ENCODE measurements at regions not wholly inside any gene's neighbourhood (a gene's known extent, or its start where the extent isn't known, plus 50 kb on each side); places are given as distances from the start of the nearest gene placed in this dataset.

DNA sequence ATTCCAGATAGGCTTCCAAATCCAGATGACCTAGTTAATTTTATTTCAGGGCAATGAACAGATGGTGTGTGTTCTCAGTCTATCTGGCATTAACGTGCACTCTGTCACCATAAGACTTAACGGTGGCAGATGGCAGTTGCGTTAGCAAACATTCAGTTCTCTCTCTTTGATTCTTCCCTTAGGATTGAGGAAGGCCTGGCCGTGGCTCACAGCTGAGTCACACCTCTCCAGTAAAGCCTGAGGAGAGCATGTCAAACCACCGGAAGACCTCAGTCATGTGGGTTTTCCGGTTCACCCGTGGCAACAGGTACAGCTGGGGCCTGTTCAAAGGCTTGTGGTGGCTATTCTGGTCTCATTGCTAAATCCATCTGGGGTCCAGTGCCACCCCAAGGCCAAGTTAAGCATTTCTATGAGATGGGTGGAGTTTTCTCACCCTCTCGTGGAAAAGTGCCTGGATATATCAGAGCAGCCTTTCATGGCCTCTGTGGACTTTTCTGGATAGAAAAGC, 545.1 kb upstream of the ATP2B1 start:
- peak overlapping the region; percentile 3 for H3K27ac ChIP-seq
- H3K27me3 ChIP-seq = no peaks in the 10 kb centered on the region
- intact Hi-C loops (cut with DNase I) = no loop called here
- H3K4me1 ChIP-seq = no peaks in the 10 kb centered on the region
- no peak for TF ChIP-seq CTCF (IDR thresholded peaks at IDR 0.05)
- H3K9me3 ChIP-seq = no peaks in the 10 kb centered on the region
- peak; percentile 61 for DNase-seq
- H3K4me3 ChIP-seq = no peak overlapping the region
- no peaks in the 10 kb centered on the region for H3K36me3 ChIP-seq
- no peak overlapping the region for H3K9ac ChIP-seq (ENCODE audit: low read depth in 2 of 2, low read length in 2 of 2)

DNA sequence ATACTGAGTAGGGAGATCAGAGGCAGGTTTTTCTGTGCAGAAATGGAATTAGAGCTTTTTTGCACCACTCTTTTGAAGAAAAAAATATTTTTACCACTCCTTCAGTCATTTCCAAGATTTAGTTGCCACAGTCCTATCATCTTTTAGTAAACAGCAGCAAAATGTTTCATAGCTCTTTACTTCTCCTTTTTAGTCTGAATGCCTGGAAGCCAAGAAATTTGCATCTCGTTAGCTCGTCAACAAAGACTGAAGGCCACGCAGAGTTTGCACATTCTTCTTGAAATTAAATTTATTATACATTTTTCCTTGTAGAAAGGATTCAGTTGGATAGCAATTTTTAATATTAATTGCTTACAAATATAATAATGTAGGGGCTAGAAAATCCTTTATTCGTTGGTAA, 544.5 kb upstream of the ATP2B1 start:
- peak overlapping the region; percentile 3 for H3K27ac ChIP-seq
- H3K27me3 ChIP-seq = no peaks in the 10 kb centered on the region
- TF ChIP-seq CTCF (IDR thresholded peaks at IDR 0.05) = no peak
- H3K36me3 ChIP-seq = no peaks in the 10 kb centered on the region
- intact Hi-C loops (cut with DNase I) = no loop called here
- no peak overlapping the region for H3K4me3 ChIP-seq
- no peaks in the 10 kb centered on the region for H3K4me1 ChIP-seq
- no peaks in the 10 kb centered on the region for H3K9me3 ChIP-seq
- no peak overlapping the region for H3K9ac ChIP-seq (ENCODE audit: low read depth in 2 of 2, low read length in 2 of 2)
- DNase-seq = no peak

GRCh38 chr12:90250766-90251165, 542.1 kb upstream of the ATP2B1 start:
- Histone ChIP-seq H3K4me3 (no peak overlapping the region), H3K27ac (no peak overlapping the region), H3K4me1 (no peaks in the 10 kb centered on the region), H3K36me3 (no peaks in the 10 kb centered on the region), H3K27me3 (no peaks in the 10 kb centered on the region), H3K9me3 (no peaks in the 10 kb centered on the region), H3K9ac (ENCODE audit: low read depth in 2 of 2, low read length in 2 of 2) (no peak overlapping the region)
- no peak for TF ChIP-seq CTCF (IDR thresholded peaks at IDR 0.05)
- intact Hi-C loops (cut with DNase I) = no loop called here
- DNase-seq = peak; percentile 24

GRCh38 chr12:90250042-90250441, 541.4 kb upstream of the ATP2B1 start:
- no peaks in the 10 kb centered on the region for H3K4me1 ChIP-seq
- H3K9ac ChIP-seq (ENCODE audit: low read depth in 2 of 2, low read length in 2 of 2) = no peak overlapping the region
- no peak overlapping the region for H3K27ac ChIP-seq
- intact Hi-C loops (cut with DNase I) = no loop called here
- H3K4me3 ChIP-seq = no peak overlapping the region
- H3K36me3 ChIP-seq = no peaks in the 10 kb centered on the region
- H3K27me3 ChIP-seq = no peaks in the 10 kb centered on the region
- TF ChIP-seq CTCF (IDR thresholded peaks at IDR 0.05) = no peak
- H3K9me3 ChIP-seq = no peaks in the 10 kb centered on the region
- no peak for DNase-seq

DNA sequence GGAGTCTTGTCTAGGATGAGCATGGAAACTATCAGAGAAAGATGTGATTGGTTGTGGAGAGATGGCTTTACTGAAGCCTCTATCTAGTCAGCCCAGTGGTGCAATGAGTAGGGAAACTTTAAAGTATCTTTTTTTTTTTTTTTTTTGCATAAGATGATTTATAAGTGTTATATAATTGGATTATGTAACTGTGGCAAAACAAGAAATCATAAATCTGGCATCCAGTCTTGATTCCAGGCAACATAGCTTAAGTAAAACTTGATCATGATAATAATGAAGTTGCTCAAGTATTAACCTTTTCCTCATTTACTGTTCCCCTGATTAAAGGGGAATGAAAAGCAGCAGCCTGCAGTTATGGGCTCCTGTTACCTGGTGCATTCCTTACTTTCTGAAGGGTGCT, 538.0 kb upstream of the ATP2B1 start:
- H3K27ac ChIP-seq = no peak overlapping the region
- intact Hi-C loops (cut with DNase I) = no loop called here
- no peaks in the 10 kb centered on the region for H3K27me3 ChIP-seq
- DNase-seq = no peak
- TF ChIP-seq CTCF (IDR thresholded peaks at IDR 0.05) = no peak
- no peaks in the 10 kb centered on the region for H3K4me1 ChIP-seq
- H3K36me3 ChIP-seq = no peaks in the 10 kb centered on the region
- H3K9me3 ChIP-seq = no peaks in the 10 kb centered on the region
- no peak overlapping the region for H3K4me3 ChIP-seq
- no peak overlapping the region for H3K9ac ChIP-seq (ENCODE audit: low read depth in 2 of 2, low read length in 2 of 2)

DNA sequence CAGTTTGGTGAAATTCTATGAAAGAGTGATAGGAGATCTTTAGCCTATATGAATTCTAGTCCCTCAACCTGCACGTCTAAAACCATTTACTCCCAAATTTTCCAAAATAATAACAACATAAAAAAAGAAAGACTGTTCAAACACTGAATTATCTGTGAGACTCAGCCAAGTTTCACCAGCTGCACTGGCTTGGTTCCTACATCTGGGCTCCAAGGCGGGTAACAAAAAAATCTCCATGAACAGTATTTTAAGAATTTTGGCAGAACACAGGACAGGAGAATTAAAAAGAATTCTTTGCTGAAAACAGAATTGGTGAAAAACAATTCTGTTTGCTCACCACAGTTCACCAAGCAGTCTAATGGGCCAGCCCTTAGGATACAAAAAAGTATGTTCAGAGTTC, 536.8 kb upstream of the ATP2B1 start:
- Histone ChIP-seq H3K4me3 (no peak overlapping the region), H3K4me1 (no peaks in the 10 kb centered on the region), H3K36me3 (no peaks in the 10 kb centered on the region), H3K9ac (ENCODE audit: low read depth in 2 of 2, low read length in 2 of 2) (no peak overlapping the region), H3K27me3 (no peaks in the 10 kb centered on the region), H3K9me3 (no peaks in the 10 kb centered on the region), H3K27ac (no peak overlapping the region)
- TF ChIP-seq CTCF (IDR thresholded peaks at IDR 0.05) = no peak
- no peak for DNase-seq
- intact Hi-C loops (cut with DNase I) = no loop called here

Data from colonic mucosa (tissue), 4 donors.